ENCODE measurements at regions not wholly inside any gene's neighbourhood (a gene's known extent, or its start where the extent isn't known, plus 50 kb on each side); places are given as distances from the start of the nearest gene placed in this dataset.

DNA sequence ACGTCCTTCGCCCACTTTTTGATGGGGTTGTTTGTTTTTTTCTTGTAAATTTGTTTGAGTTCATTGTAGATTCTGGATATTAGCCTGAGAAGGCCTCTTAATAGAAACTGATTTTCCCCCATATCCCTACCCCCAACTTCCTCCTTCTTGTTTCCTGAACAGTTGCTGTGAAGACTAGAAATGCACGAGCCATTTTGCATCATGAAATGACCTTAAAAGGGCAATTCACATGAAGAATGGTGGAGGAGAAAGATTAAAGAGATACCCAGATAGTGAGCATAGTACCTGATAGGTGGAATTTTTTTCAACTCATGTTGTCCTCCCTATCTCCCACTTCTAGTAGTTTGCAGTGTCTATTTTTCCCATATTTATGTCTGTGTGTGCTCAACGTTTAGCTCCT lies 55.2 kb upstream of the KCNH8 start:
- TF ChIP-seq POLR2A (IDR thresholded peaks at IDR 0.05; ENCODE audit: extremely low read depth, insufficient read length) (no peak), MYC (IDR thresholded peaks at IDR 0.05; ENCODE audit: low read depth, low read length) (no peak)
- TF ChIP-seq, protein P1, sequence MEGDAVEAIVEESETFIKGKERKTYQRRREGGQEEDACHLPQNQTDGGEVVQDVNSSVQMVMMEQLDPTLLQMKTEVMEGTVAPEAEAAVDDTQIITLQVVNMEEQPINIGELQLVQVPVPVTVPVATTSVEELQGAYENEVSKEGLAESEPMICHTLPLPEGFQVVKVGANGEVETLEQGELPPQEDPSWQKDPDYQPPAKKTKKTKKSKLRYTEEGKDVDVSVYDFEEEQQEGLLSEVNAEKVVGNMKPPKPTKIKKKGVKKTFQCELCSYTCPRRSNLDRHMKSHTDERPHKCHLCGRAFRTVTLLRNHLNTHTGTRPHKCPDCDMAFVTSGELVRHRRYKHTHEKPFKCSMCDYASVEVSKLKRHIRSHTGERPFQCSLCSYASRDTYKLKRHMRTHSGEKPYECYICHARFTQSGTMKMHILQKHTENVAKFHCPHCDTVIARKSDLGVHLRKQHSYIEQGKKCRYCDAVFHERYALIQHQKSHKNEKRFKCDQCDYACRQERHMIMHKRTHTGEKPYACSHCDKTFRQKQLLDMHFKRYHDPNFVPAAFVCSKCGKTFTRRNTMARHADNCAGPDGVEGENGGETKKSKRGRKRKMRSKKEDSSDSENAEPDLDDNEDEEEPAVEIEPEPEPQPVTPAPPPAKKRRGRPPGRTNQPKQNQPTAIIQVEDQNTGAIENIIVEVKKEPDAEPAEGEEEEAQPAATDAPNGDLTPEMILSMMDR (IDR thresholded peaks at IDR 0.05; ENCODE audit: low read depth, low read length) = no peak
- TF ChIP-seq, protein P2, sequence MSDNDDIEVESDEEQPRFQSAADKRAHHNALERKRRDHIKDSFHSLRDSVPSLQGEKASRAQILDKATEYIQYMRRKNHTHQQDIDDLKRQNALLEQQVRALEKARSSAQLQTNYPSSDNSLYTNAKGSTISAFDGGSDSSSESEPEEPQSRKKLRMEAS (IDR thresholded peaks at IDR 0.05; ENCODE audit: low read depth, low read length) = no peak
- no peak for DNase-seq (ENCODE audit: low read depth)
- no peak overlapping the region for H3K4me3 ChIP-seq (ENCODE audit: low read depth, low read length)

DNA sequence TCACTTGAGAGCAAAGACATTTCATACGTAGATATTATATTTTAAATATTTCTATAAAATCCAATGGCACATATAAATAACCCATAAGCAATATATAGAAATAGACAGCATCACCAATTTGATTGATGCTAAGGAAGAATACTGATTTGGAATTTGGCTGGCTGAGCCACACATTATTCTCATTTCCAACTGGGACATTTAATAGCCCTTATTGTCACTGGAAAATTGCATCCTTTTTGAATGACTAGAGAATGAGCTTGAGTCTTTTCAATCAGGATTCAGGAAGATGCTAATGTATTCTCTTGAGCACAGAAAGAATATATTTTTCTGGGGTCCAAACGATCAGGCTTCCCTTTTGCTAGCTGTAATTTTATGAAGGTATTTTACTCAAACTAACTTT lies 70.9 kb upstream of the KCNH8 start:
- DNase-seq (ENCODE audit: low read depth) = no peak
- TF ChIP-seq, protein P1 (IDR thresholded peaks at IDR 0.05; ENCODE audit: low read depth, low read length) = no peak
- no peak for TF ChIP-seq POLR2A (IDR thresholded peaks at IDR 0.05; ENCODE audit: extremely low read depth, insufficient read length)
- no peak overlapping the region for H3K4me3 ChIP-seq (ENCODE audit: low read depth, low read length)

DNA sequence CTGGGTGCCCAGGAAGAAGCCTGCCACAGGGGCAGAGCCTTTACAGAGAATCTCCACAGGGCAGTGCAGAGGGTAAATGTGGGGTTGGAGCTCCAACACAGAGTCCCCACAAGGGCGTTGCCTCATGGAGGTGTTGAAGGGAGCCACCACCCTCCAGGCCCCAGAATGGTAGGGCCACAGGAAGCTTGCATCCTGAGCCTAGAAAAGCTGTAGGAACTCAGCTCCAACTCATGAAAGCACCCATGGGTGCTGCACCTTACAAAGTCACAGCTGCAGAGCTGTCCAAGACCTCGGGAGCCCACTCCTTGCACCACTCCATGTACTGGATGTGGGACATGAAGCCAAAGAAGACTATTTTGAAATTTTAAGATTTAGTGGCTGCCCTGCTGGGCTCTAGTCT lies 73.3 kb upstream of the KCNH8 start:
- DNase-seq (ENCODE audit: low read depth) = no peak
- no peak overlapping the region for H3K4me3 ChIP-seq (ENCODE audit: low read depth, low read length)
- TF ChIP-seq, protein P1 (IDR thresholded peaks at IDR 0.05; ENCODE audit: low read depth, low read length) = no peak
- TF ChIP-seq MYC (IDR thresholded peaks at IDR 0.05; ENCODE audit: low read depth, low read length) = no peak
- no peak for TF ChIP-seq POLR2A (IDR thresholded peaks at IDR 0.05; ENCODE audit: extremely low read depth, insufficient read length)
- TF ChIP-seq, protein P2 (IDR thresholded peaks at IDR 0.05; ENCODE audit: low read depth, low read length) = no peak

DNA sequence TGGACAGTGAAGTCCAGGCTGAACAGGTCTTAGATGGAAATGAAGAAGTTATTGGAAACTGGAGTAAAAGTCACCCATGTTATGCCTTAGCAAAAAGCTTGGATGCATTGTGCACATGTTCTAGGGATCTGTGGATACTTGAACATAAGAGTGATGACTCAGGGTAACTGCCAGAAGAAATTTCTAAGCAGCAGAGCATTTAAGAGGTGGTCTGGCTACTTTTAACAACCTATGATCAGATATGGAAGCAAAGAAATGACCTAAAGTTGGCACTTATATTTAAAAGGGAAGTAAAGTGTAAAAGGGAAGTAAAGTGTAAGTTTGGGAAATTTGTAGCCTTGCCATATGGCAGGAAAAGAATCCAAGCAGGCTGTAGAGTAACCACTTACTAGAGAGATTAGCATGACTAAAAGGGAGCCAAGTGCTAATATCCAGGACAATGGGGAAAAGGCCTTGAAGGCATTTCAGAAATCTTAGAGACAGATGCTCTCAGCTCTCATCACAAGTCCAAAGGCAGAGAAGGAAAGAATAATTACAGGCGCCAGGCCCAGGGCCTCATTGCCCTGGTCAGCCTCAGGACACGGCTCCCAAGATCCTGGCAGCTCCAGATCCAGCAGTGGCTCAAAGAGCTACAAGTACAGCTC lies 73.9 kb upstream of the KCNH8 start:
- TF ChIP-seq, protein P1 (IDR thresholded peaks at IDR 0.05; ENCODE audit: low read depth, low read length) = no peak
- TF ChIP-seq MYC (IDR thresholded peaks at IDR 0.05; ENCODE audit: low read depth, low read length) (no peak), POLR2A (IDR thresholded peaks at IDR 0.05; ENCODE audit: extremely low read depth, insufficient read length) (no peak)
- TF ChIP-seq, protein P2 (IDR thresholded peaks at IDR 0.05; ENCODE audit: low read depth, low read length) = no peak
- H3K4me3 ChIP-seq (ENCODE audit: low read depth, low read length) = no peak overlapping the region
- DNase-seq (ENCODE audit: low read depth) = no peak

DNA sequence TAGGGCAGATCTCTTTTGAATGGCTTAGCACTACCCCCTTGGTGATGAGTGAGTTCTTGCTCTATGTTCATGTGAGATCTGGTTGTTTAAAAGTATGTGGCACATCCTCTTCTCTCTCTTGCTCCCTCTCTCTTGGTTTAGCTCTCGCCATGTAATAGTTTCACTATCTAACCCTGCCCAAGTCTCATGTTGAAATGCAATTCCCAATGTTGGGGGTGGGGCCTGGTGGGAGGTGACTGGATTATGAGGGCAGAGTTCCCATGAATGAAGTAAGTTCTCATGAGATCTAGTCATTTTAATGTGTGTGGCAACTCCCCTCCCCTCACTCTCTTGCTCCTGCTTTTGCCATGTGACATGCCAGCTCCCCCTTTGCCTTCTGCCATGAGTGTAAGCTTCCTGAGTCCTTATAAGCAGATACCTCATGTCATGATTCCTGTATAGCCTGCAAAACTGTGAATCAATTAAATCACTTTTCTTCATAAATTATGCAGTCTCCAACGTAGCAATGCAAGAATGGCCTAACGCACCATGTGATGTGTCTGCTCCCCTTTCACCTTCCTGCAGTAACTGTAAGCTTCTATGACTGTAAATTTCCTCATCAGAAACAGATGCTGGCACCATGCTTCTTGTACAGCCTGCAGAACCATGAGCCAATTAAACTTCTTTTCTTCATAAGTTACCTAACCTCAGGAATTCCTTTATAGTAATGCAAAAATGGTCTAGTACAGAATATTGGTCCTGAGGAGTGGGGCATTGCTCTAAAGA lies 74.8 kb upstream of the KCNH8 start:
- H3K4me3 ChIP-seq (ENCODE audit: low read depth, low read length) = no peak overlapping the region
- TF ChIP-seq, protein P1 (IDR thresholded peaks at IDR 0.05; ENCODE audit: low read depth, low read length) = no peak
- TF ChIP-seq POLR2A (IDR thresholded peaks at IDR 0.05; ENCODE audit: extremely low read depth, insufficient read length) = no peak
- no peak for TF ChIP-seq MYC (IDR thresholded peaks at IDR 0.05; ENCODE audit: low read depth, low read length)
- TF ChIP-seq, protein P2 (IDR thresholded peaks at IDR 0.05; ENCODE audit: low read depth, low read length) = no peak
- DNase-seq (ENCODE audit: low read depth) = no peak

Measured in NB4 (cell line).